Thyroid gland (tissue), 4 donors: ENCODE measurements at regions not wholly inside any gene's neighbourhood (a gene's known extent, or its start where the extent isn't known, plus 50 kb on each side); places are given as distances from the start of the nearest gene placed in this dataset.

ENCODE experiments used
- POLR2A ChIP-seq, 2 donors: fragments of 450-650 bp; IDR thresholded peaks; one replicate each; pipeline ENCODE4 v1.6.1; 2017; ENCODE audit warnings: antibody characterized with exemption in 2 of 2, mild to moderate bottlenecking in 2 of 2, moderate library complexity in 1 of 2
- TF ChIP-seq, protein P1 (sequence below), 6 experiments: fragments of 200-600 bp in 3 of 6; fragments of 450-650 bp in 3 of 6; sonication (generic) in 3 of 6; IDR thresholded peaks; one replicate each; pipeline ENCODE4 v1.5.1; 2016 to 2019; ENCODE audit warnings: antibody characterized with exemption in 6 of 6, mild to moderate bottlenecking in 2 of 6, inconsistent platforms in 1 of 6, moderate library complexity in 1 of 6

DNA sequence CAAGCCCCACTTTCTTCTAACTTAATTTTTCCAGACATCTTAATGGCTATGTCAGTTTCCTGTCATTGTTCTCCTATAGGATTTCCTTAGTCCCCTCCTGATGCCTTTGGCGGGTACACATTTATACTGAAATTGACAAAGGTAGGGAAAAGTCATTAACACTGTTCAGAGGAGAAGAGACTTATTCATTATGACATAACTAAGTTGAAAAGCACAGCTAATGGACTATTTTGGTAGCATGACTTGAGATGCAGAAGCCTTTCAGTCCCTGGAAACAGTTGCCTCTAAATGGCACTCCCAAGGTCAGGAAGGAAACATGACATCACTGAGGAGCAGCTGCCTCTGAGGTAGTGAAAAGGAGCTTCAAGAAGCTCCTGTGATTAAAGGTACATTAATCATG is 317.5 kb upstream of the KITLG start:
- TF ChIP-seq, protein P1, sequence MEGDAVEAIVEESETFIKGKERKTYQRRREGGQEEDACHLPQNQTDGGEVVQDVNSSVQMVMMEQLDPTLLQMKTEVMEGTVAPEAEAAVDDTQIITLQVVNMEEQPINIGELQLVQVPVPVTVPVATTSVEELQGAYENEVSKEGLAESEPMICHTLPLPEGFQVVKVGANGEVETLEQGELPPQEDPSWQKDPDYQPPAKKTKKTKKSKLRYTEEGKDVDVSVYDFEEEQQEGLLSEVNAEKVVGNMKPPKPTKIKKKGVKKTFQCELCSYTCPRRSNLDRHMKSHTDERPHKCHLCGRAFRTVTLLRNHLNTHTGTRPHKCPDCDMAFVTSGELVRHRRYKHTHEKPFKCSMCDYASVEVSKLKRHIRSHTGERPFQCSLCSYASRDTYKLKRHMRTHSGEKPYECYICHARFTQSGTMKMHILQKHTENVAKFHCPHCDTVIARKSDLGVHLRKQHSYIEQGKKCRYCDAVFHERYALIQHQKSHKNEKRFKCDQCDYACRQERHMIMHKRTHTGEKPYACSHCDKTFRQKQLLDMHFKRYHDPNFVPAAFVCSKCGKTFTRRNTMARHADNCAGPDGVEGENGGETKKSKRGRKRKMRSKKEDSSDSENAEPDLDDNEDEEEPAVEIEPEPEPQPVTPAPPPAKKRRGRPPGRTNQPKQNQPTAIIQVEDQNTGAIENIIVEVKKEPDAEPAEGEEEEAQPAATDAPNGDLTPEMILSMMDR (IDR thresholded peaks at IDR 0.05) = no peak
- no peak for TF ChIP-seq POLR2A (IDR thresholded peaks at IDR 0.05)
